ENCODE measurements at regions not wholly inside any gene's neighbourhood (a gene's known extent, or its start where the extent isn't known, plus 50 kb on each side); places are given as distances from the start of the nearest gene placed in this dataset.

GRCh38 chr7:106421181-106421762, 136.5 kb upstream of the NAMPT start:
- H4K20me1 ChIP-seq (ENCODE audit: control insufficient read depth, extremely low read depth, insufficient read depth, low read length) = no peaks in the 10 kb centered on the region
- dilution Hi-C loops (cut with MboI; ENCODE audit: extremely low pct_ligation_motif_present, low sequenced_read_pairs) = no loop called here
- FAIRE-seq = no peak
- H3K9ac ChIP-seq (ENCODE audit: control insufficient read depth, extremely low read depth, insufficient read depth, low read length) = no peak overlapping the region
- no peak for TF ChIP-seq CTCF (optimal IDR thresholded peaks at IDR 0.05 in 1 of 3, IDR thresholded peaks at IDR 0.05 in 1 of 3, conservative IDR thresholded peaks at IDR 0.05 in 1 of 3; ENCODE audit: extremely low read depth in 1 of 3, insufficient read depth in 2 of 3, low read length in 3 of 3)
- no peak for TF ChIP-seq EZH2 (IDR thresholded peaks at IDR 0.05; ENCODE audit: low read length)
- peaks cover 63% of the 10 kb centered on the region for H3K4me1 ChIP-seq (ENCODE audit: control insufficient read depth, extremely low read depth, insufficient read depth, low read length)
- no peaks in the 10 kb centered on the region for H3K36me3 ChIP-seq (ENCODE audit: control insufficient read depth in 2 of 2, extremely low read depth in 1 of 2, insufficient read depth in 2 of 2, low read length in 2 of 2)
- no peaks in the 10 kb centered on the region for H3K27me3 ChIP-seq (ENCODE audit: control insufficient read depth, extremely low read depth, insufficient read depth, low read length)
- no peaks in the 10 kb centered on the region for H3K79me2 ChIP-seq (ENCODE audit: control insufficient read depth, insufficient read depth, low read length)
- H3K4me3 ChIP-seq (ENCODE audit: control insufficient read depth in 2 of 3, extremely low read depth in 1 of 3, insufficient read depth in 2 of 3, low read depth in 1 of 3, low read length in 3 of 3) = no peak overlapping the region
- H3K27ac ChIP-seq (ENCODE audit: control insufficient read depth, insufficient read depth, low read length) = no peak overlapping the region
- no peak overlapping the region for H3K4me2 ChIP-seq (ENCODE audit: control insufficient read depth, extremely low read depth, insufficient read depth, low read depth, low read length)
- no peaks in the 10 kb centered on the region for H3K9me3 ChIP-seq (ENCODE audit: control insufficient read depth, low read depth, low read length)
- H3K9me1 ChIP-seq (ENCODE audit: control insufficient read depth, extremely low read depth, insufficient read depth, low read length) = no peaks in the 10 kb centered on the region
- no peak for DNase-seq (ENCODE audit: low read depth, low spot score)
- H2AFZ ChIP-seq (ENCODE audit: control insufficient read depth, low read length) = peak overlapping the region; percentile 19

GRCh38 chr7:106420736-106421135, 136.0 kb upstream of the NAMPT start:
- no peak for TF ChIP-seq EZH2 (IDR thresholded peaks at IDR 0.05; ENCODE audit: low read length)
- TF ChIP-seq CTCF (optimal IDR thresholded peaks at IDR 0.05 in 1 of 3, IDR thresholded peaks at IDR 0.05 in 1 of 3, conservative IDR thresholded peaks at IDR 0.05 in 1 of 3; ENCODE audit: extremely low read depth in 1 of 3, insufficient read depth in 2 of 3, low read length in 3 of 3) = no peak
- Histone ChIP-seq H3K4me1 (ENCODE audit: control insufficient read depth, extremely low read depth, insufficient read depth, low read length) (peaks cover 59% of the 10 kb centered on the region), H3K9me3 (ENCODE audit: control insufficient read depth, low read depth, low read length) (no peaks in the 10 kb centered on the region), H4K20me1 (ENCODE audit: control insufficient read depth, extremely low read depth, insufficient read depth, low read length) (no peaks in the 10 kb centered on the region), H2AFZ (ENCODE audit: control insufficient read depth, low read length) (no peak overlapping the region), H3K27ac (ENCODE audit: control insufficient read depth, insufficient read depth, low read length) (no peak overlapping the region), H3K9me1 (ENCODE audit: control insufficient read depth, extremely low read depth, insufficient read depth, low read length) (no peaks in the 10 kb centered on the region), H3K4me2 (ENCODE audit: control insufficient read depth, extremely low read depth, insufficient read depth, low read depth, low read length) (no peak overlapping the region), H3K36me3 (ENCODE audit: control insufficient read depth in 2 of 2, extremely low read depth in 1 of 2, insufficient read depth in 2 of 2, low read length in 2 of 2) (no peaks in the 10 kb centered on the region), H3K4me3 (ENCODE audit: control insufficient read depth in 2 of 3, extremely low read depth in 1 of 3, insufficient read depth in 2 of 3, low read depth in 1 of 3, low read length in 3 of 3) (no peak overlapping the region), H3K27me3 (ENCODE audit: control insufficient read depth, extremely low read depth, insufficient read depth, low read length) (no peaks in the 10 kb centered on the region), H3K9ac (ENCODE audit: control insufficient read depth, extremely low read depth, insufficient read depth, low read length) (no peak overlapping the region), H3K79me2 (ENCODE audit: control insufficient read depth, insufficient read depth, low read length) (no peaks in the 10 kb centered on the region)
- FAIRE-seq (no peak), DNase-seq (ENCODE audit: low read depth, low spot score) (no peak)
- dilution Hi-C loops (cut with MboI; ENCODE audit: extremely low pct_ligation_motif_present, low sequenced_read_pairs) = no loop called here
